HG03159 (cell line): ENCODE measurements at regions not wholly inside any gene's neighbourhood (a gene's known extent, or its start where the extent isn't known, plus 50 kb on each side); places are given as distances from the start of the nearest gene placed in this dataset.

Experiments used
- ATAC-seq: cut with Tn5 transposase; IDR thresholded peaks from one replicate; pipeline ENCODE4 v1.9.1; 2021; ENCODE audit warnings: mild to moderate bottlenecking, moderate library complexity; ENCODE audit not compliant: unreplicated experiment

DNA sequence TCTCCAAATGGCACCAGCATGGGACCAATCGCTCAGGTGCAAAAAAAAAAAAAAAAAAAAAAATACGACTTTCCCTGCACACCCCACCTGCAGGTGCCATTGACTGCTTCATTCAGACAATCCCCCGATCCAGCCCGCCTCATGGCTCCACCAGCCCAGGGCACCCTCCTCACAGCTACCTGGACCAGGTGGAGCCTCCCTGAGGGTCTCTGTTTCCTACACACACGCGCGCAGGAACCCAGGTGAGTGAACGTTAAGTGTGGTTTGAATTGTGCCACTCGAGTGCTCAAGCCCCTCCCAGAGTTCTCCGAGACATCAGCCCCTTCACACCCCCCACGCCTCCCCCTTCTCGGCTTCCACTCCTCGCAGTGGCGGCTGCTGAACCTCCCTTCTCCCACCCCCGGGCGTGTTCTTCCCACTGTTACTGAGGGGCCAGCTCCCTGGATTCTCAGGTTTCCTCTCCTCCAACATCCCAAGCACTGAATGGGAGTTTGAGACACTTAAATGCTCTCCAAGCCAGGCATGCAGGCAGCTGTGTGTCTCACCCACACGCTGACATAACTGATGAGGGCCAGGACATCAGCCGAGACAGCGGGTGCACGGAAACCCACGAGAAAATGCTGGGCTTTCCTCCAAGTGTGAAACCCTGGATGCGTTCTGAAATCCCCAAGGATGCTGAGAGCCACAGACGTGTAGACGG lies 88.8 kb upstream of the SNTG2 start:
- no peak for ATAC-seq

GRCh38 chr2:860259-860855 lies 90.3 kb upstream of the SNTG2 start:
- no peak for ATAC-seq

- no peak for ATAC-seq
Measured at GRCh38 chr2:858646-859045, 92.0 kb upstream of the SNTG2 start.

DNA sequence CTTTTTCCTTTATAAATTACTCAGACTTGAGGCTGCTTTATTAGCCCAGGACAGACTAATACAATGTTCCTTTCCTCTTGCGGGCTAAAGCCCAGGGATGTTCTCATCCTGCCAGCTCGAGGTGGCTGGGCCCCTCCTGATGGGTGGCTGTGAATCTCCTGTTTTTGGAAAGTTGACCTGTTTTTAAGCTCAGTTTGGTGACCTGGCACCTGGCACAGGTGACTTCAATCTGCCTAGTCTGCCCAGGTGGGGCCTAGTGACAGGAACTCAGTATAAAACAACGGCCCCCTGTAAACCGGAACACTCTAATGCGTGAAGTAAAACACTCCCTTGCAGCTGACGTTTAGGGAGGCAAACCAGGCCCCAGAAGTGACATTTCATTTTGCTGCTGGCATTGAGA lies 92.7 kb upstream of the SNTG2 start:
- ATAC-seq, result no peak

- ATAC-seq, result no peak
Measured at GRCh38 chr2:857081-857480, 93.6 kb upstream of the SNTG2 start.

DNA sequence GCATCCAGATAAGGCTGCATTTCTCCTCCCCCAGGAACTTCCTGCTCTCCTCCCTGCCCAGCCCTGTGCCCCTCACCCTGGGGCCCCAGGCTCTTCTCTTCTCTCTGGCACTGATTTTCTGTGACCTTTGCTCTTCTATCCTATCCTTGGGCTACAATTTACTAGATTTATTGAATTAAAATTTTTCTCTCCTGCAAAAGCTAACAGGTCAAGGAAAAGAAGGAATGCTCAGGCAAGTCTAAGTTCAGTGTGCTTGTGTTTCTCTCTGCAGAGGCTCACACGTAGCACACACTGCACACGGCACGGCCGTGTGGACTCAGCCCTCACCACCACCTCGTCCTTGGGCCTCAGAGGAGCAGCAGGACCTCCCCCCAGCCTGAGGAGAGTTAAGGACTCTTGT lies 94.2 kb upstream of the SNTG2 start:
- ATAC-seq, result no peak

- no peak for ATAC-seq
Measured at GRCh38 chr2:856041-856440, 94.6 kb upstream of the SNTG2 start.

DNA sequence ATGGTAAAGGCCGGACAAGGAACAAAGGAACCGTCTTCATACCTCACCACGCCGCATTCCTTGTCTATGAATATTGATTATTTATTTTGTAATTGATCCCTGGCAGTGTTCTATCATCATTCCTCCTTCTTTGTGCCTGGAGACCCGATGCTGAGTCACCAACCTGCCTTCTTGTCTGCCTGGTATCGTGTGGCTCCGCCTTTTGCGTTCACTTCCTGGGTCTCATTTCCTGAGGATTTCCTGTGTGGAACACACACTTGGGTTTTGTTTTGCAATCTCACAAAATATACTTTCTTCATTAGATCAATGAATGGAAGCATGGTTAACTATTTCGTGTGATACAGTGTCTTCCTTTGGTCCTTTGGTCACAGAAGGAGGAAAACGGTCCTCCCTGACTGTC lies 95.5 kb upstream of the SNTG2 start:
- no peak for ATAC-seq

DNA sequence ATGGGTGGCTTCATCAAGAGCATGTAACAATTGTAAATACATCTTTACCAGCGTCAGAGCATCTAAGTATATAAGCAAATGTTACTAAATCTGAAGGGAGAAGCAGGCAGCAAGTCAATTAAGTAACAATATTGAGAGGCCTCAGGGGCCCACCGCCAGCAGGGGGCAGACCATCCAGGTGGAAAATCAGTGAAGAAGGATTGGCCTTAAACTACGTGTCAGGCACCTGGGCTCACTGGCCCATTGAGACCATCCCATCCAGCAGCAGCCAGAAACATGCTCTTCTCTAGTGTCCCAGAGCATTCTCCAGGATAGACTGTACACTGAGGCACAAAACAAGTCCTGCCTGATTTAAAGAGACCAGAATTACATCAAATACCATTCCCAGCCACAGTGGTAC lies 96.2 kb upstream of the SNTG2 start:
- ATAC-seq, result peak; percentile 52

DNA sequence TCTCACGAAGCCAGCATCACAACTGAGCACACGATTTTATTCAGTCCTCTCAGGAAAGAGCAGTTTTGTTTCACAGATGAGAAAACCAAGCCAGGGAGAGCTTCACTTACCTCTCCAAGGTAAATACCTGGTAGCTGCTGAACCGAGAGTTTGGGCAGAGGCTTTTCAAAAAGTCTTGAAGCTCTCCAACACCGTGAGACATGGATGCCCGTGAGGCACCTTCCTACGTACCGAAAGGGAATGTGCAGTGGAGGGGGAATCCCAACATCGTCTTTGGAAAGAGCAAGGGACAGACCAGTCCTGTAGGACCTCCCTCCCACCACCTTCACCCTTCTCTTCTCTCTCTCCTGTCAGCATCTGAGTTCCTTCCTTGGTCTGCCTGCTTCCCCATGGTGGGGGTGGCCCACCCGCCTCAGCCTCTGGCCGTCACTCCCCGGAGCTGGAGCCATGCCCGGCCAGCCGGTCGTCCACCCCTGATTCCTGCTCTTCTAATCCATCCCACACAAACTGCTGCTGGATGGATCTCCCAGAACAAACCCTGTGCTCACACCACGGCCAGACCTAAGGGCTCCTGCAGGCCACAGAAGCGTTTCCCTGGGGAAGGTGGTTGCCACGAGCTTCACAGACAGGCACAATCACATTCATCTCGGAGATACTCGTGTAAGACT lies 97.3 kb upstream of the SNTG2 start:
- ATAC-seq, result no peak

DNA sequence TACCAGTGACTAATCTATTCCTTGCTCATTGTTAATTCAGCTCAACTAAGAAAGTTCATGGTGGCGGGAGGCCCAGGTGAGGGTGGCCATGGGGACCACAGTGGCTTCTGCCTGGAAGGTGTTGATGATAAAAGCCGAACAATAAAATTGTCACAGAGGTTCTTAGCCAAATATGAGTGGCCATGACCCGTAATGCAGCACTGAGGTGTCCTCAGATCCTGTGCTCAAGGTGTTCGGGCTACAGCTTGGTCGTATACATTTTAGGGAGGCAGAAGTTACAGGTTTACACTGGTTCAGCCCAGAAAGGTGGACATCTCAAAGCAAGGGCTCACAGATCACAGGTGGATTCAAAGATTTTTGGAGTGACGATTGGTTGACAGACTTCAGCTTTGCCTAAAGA lies 98.5 kb upstream of the SNTG2 start:
- ATAC-seq, result no peak

GRCh38 chr2:851680-852079 lies 99.0 kb upstream of the SNTG2 start:
- no peak for ATAC-seq

- no peak for ATAC-seq
Measured at GRCh38 chr2:851078-851477, 99.6 kb upstream of the SNTG2 start.

- ATAC-seq, result no peak
Measured at GRCh38 chr2:850429-850828, 100.2 kb upstream of the SNTG2 start.

GRCh38 chr2:848099-848498 lies 102.5 kb upstream of the SNTG2 start:
- ATAC-seq, result no peak

DNA sequence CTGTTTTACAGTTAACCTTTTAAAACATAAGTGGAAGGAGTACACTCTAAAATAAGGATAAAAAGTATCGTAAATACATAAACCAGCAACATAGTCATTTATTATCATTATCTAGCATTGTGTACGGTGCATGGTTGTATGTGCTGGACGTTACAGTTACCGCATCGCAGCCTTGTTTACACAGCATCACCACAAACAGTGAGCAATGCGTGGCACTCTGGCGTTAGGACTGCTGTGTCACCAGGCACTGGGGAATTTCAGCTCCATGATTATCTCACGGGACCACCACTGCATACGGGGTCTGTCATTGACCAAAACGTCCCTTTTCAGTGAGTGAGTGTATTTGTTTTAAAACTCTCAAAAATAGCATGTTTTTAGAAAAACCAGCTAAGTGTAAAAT lies 103.0 kb upstream of the SNTG2 start:
- no peak for ATAC-seq

GRCh38 chr2:844715-845114 lies 105.9 kb upstream of the SNTG2 start:
- ATAC-seq, result no peak

GRCh38 chr2:842151-842803 lies 108.4 kb upstream of the SNTG2 start:
- ATAC-seq, result no peak

- no peak for ATAC-seq
Measured at GRCh38 chr2:841036-841435, 109.6 kb upstream of the SNTG2 start.

- no peak for ATAC-seq
Measured at GRCh38 chr2:834233-834632, 116.4 kb upstream of the SNTG2 start.

DNA sequence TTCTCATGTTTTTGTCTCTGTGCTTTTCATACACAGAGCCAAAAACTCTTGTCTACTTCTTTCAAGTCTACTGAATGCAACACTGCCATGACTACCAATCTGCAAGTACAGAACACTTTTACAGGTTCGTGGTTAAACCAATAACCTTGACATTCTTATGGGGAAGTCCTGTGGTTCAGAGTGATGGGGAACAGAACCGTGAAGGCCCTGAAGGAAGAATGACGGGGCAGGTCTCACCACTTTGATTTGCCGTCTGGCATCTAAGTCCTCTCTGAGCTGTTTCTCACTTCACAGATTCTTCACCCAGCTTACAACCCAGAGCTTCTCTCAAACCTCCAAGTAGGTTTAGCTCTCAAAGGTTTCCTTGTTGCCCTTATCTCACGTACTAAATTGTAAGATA lies 117.5 kb upstream of the SNTG2 start:
- no peak for ATAC-seq

- ATAC-seq, result no peak
Measured at GRCh38 chr2:832635-833034, 118.0 kb upstream of the SNTG2 start.
